ENCODE measurements at regions not wholly inside any gene's neighbourhood (a gene's known extent, or its start where the extent isn't known, plus 50 kb on each side); places are given as distances from the start of the nearest gene placed in this dataset.
"Not testable (repeated sequence)": the region's sequence is repeated elsewhere in the genome, so short reads cannot be mapped to it uniquely, and the experiment has no call there.

DNA sequence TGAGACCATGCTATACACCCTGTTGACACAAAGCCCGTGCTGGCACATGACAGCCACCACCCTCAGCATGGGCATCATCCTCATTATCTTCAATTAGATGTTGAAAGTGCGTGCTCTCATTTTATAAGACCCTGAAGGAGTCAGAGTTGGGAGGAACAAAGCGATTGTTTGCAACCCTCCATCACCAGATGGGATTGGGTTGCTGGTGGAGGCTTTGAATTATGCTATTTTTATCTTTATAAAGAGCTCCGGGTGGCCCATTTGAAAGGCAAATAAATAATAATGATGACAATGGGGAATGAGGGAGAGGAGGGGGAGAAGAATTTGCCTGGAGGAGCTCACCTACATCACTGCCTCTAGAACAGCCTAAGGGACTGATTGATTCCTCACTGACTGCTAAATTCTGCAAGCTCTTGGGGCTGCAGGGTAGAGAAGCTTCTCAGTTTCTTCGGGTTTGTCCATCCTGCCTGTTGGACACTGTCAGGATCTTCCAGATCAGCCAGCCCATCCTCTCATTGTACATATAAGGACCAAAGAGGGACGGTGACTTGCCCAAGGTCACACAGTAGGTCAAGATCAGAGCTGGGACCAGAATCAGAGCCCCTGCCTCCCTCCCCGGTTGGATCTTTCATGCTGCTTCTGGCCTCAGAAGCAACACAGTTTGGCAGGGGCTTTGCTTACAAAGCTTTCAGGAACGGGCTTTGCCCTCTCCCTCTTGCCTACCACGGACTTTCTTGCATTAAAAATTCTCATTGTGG, 130.9 kb upstream of the ZBTB40 start:
- no peak for DNase-seq

- DNase-seq: no peak
Measured at GRCh38 chr1:22321917-22322316, 129.7 kb upstream of the ZBTB40 start.

DNA sequence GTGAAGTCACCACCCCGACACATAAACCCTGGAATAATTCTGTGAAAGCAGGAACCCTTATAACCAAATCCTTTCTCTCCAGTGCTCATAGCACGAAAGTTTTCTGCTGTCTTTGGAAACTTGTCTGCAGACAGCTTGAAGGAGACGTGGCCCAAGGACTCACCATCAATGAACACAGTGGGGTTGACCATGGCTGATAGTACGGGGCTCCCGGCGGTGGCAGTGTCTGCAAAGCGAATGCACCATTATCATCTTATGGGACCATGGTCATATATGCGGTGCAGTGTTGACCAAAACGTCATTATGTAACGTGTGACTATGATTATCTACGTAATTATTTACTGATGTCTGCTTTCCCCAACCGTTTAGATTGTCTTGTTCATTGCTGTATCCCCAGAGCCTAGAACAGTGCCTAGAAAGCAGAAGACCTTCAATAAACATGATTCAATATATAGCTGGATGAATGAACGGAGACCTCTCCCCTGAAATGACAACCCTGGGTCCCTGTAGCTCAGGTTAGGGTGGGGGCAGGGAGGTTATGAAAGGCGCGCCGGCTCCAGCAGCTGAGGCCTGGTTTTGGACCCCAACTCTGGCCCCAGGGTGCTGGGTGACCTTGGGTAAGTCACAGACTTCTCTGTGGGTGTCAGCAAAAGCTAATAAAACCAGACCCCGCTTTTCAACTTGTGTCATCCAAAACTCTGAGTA, 128.4 kb upstream of the ZBTB40 start:
- no peak for DNase-seq

- DNase-seq: no peak
Measured at GRCh38 chr1:22323846-22324504, 127.7 kb upstream of the ZBTB40 start.

- DNase-seq: no peak
Measured at GRCh38 chr1:22325531-22326371, 125.9 kb upstream of the ZBTB40 start.

- DNase-seq: no peak
Measured at GRCh38 chr1:22326372-22326915, 125.2 kb upstream of the ZBTB40 start.

GRCh38 chr1:22326931-22327330, 124.7 kb upstream of the ZBTB40 start:
- no peak for DNase-seq

- DNase-seq: no peak
Measured at GRCh38 chr1:22327411-22327810, 124.2 kb upstream of the ZBTB40 start.

GRCh38 chr1:22328331-22329147, 123.1 kb upstream of the ZBTB40 start:
- no peak for DNase-seq

GRCh38 chr1:22329148-22329515, 122.5 kb upstream of the ZBTB40 start:
- DNase-seq: no peak

DNA sequence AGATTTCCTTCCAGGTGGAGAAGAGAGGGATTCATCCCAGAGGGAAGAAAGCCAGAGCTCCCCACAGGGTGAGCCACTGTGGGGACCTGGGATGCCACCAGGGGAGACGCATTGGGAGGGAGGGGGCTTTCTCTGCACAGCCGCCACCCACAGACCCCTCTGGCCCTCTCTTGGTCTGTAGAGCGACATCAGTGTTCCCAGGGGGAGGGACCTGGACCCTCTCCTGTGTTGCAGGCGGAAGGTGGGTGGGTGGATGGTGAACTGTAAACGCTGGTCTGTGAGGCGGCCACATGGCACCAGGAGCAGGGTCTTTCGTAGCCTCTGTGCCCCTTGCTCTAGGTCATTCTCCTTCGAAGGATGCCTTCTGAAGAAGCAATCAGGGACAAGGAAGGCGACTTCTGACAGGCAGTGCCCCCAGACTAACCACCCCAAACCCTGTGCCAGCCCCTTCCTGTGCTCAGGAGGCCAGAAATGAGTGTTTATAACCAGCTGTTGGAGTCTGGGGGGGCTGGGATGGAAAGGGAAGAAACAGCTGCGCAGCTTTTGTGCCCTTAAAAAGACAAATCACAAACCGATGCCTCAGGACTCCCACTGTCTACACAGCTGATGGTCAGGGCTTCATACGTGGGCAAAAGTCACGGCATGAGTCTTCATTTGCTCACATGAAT, 121.4 kb upstream of the ZBTB40 start:
- DNase-seq: no peak

DNA sequence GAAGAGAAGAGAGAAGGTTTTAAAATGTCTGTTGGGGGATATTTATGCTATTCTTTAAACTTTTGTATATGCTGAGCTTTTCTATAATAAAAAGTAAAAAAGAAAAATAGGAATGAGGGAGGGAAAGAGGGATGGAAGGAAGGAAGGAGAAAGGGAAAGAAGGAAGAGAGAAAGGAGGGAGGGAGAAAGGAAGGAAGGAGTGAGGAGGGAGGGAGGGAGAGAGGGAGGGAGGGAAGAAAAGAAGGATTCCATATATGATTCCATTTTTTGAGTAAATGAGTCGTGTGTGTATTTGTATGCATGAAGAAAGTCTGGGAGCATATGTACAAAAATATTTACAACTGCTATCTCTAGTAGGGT, 120.9 kb upstream of the ZBTB40 start:
- DNase-seq: no peak

- DNase-seq: no peak
Measured at GRCh38 chr1:22331618-22332423, 119.8 kb upstream of the ZBTB40 start.

DNA sequence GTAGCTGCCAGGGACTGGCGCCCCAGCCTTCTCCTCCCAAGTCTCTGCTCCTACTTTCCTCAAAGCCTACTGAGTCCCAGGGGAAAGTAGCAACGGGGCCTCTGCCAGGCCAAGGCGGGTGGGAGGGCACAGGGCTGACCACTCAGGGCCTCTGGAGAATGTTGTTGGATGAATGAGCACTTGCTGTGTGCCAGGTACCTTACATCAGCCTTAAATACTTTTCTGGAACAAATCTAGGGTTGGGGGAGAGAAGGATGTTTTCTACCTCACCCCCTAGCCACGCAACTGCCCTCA, 119.3 kb upstream of the ZBTB40 start:
- no peak for DNase-seq

DNA sequence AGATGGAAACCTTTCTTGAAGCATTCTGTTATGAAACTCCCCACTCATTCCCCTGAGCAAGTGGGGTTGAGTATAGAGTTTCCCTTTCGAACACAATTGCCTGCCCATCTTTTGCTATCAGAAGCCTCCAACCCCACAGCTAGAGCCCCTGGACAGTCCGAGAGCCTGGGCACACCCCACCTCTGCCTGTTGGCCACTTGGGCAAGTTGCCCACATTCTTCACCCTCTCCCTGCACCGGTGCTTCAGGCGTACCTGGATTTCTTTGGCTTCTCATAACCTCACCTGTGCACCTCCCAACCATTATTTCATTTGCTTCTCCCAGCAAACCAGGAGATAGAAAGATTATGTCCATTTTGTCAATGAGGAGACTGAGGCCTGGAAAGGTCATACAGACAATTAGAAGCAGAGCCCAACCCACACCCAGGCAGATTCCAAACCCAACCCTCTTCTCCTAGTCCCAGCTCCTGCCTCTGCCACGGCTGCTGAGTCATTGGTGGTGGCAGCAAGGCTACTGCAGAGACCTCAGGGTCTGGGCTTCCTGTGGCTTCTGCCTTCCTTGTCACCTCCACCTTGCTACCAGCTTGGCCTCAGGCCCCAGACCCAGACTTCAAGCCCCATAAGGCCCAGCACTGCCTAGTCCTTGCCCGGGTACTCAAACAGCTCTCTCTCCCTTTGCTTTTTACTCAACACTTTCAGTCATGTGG, 118.7 kb upstream of the ZBTB40 start:
- no peak for DNase-seq

GRCh38 chr1:22333516-22334121, 118.0 kb upstream of the ZBTB40 start:
- DNase-seq: no peak

DNA sequence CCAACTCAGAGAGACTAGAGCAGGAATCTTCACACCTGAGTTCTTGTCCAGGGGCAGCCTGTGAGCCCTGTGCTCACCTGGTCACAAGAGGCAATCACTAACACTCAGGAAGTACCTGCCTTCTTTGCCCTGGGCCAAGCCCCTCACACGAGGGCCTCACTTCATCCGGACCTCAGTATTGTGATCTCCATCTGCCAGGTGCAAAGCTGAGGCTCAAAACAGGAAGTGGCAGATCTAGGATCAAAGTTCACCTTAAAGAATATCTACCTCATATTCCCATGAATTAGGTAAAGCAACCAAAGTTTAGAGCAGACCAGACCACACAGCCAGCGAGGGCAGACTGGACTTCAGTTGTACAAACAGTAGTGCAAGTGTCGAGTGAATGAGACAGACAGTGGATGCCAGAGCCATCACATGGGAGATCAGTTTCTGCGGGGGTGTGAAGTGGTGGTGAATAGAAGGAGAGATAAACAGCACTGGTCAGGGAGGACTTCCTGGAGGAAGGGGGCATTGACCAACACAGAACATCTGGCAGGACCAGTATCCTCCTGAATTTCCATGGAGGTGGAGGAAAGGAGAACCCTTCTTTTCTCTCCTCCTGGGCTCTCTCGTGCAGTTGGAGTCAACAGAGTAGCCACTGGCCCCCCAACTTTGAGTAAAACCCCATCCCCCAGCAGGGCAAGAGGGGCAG, 116.6 kb upstream of the ZBTB40 start:
- DNase-seq: no peak

- DNase-seq: not testable (repeated sequence)
Measured at GRCh38 chr1:22336274-22336673, 115.4 kb upstream of the ZBTB40 start.

Data from activated effector memory CD4-positive, alpha-beta T cell treated with anti-CD3 and anti-CD28 coated beads, Interleukin-2, amount 50 U/mL, for 16 hours (primary cell).